Ascending aorta (tissue), 2 donors: ENCODE measurements at regions not wholly inside any gene's neighbourhood (a gene's known extent, or its start where the extent isn't known, plus 50 kb on each side); places are given as distances from the start of the nearest gene placed in this dataset.

ENCODE experiments used
- DNase-seq, 2 donors: peaks; one replicate each; pipeline ENCODE4 v3.0.0-alpha.2; 2019; ENCODE audit warnings: low spot score in 2 of 2
- H3K27ac ChIP-seq, 2 donors: fragments of 200-600 bp; sonication (generic); one replicate each; pipeline ENCODE4 v1.5.1; 2016 to 2017; ENCODE audit warnings: mild to moderate bottlenecking in 1 of 2
- H3K27me3 ChIP-seq: fragments of 200-600 bp; sonication (generic); one replicate; pipeline ENCODE4 v1.5.1; 2017
- H3K36me3 ChIP-seq, 2 donors: fragments of 200-600 bp; sonication (generic); one replicate each; pipeline ENCODE4 v1.5.1; 2016
- H3K4me1 ChIP-seq, 2 donors: fragments of 200-600 bp; sonication (generic); one replicate each; pipeline ENCODE4 v1.5.1; 2016 to 2017; ENCODE audit warnings: mild to moderate bottlenecking in 1 of 2
- H3K4me3 ChIP-seq, 2 donors: fragments of 200-600 bp; sonication (generic); one replicate each; pipeline ENCODE4 v1.5.1; 2016 to 2017; ENCODE audit warnings: mild to moderate bottlenecking in 1 of 2
- H3K9me3 ChIP-seq, 2 donors: fragments of 200-600 bp; sonication (generic); one replicate each; pipeline ENCODE4 v1.5.1; 2016
- intact Hi-C: fragments of 100-400 bp; cut with DNase I; formaldehyde crosslinking; loops from one replicate; pipeline ENCODE4 v1.15.1; 2023
- TF ChIP-seq, protein P1 (sequence below), 3 experiments: fragments of 200-600 bp in 2 of 3; fragments of 450-650 bp in 1 of 3; sonication (generic) in 2 of 3; IDR thresholded peaks; one replicate each; pipeline ENCODE4 v1.5.1; 2016 to 2019; ENCODE audit warnings: antibody characterized with exemption in 3 of 3, mild to moderate bottlenecking in 1 of 3, moderate library complexity in 1 of 3

- H3K27me3 ChIP-seq: no peaks in the 10 kb centered on the region
- TF ChIP-seq, protein P1, sequence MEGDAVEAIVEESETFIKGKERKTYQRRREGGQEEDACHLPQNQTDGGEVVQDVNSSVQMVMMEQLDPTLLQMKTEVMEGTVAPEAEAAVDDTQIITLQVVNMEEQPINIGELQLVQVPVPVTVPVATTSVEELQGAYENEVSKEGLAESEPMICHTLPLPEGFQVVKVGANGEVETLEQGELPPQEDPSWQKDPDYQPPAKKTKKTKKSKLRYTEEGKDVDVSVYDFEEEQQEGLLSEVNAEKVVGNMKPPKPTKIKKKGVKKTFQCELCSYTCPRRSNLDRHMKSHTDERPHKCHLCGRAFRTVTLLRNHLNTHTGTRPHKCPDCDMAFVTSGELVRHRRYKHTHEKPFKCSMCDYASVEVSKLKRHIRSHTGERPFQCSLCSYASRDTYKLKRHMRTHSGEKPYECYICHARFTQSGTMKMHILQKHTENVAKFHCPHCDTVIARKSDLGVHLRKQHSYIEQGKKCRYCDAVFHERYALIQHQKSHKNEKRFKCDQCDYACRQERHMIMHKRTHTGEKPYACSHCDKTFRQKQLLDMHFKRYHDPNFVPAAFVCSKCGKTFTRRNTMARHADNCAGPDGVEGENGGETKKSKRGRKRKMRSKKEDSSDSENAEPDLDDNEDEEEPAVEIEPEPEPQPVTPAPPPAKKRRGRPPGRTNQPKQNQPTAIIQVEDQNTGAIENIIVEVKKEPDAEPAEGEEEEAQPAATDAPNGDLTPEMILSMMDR (IDR thresholded peaks at IDR 0.05): no peak
- intact Hi-C loops: no loop called here
Measured at GRCh38 chr9:78680196-78680595, 383.3 kb downstream of the PSAT1 start.

DNA sequence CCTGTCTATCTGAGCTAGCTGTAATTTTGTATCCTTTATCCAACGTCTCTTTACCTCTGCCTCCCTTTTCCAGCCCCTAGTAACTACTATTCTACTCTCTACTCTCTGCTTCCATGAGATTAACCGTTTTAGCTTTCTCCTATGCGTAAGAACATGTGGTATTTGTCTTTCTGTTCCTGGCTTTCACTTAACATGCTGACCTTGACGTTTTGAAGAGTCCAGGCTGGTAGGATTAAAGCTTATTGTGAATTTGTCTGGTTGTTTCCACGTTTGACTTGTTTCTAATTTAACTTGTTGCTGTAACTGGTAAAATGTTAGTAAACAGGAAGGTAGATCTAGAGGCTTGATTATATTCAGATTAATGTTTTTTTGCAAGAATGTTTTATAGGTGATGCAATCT, 385.3 kb downstream of the PSAT1 start:
- Histone ChIP-seq H3K27ac (no peak overlapping the region), H3K4me3 (no peak overlapping the region), H3K4me1 (no peaks in the 10 kb centered on the region), H3K36me3 (no peaks in the 10 kb centered on the region), H3K27me3 (no peaks in the 10 kb centered on the region), H3K9me3 (no peaks in the 10 kb centered on the region)
- intact Hi-C loops: no loop called here
- DNase-seq: no peak
- TF ChIP-seq, protein P1 (IDR thresholded peaks at IDR 0.05): no peak

More at GRCh38 chr9:78680196-78680595, 383.3 kb downstream of the PSAT1 start:
- no peaks in the 10 kb centered on the region for H3K36me3 ChIP-seq
- no peaks in the 10 kb centered on the region for H3K9me3 ChIP-seq
- no peaks in the 10 kb centered on the region for H3K4me1 ChIP-seq
- no peak for DNase-seq
- no peak overlapping the region for H3K27ac ChIP-seq
- no peak overlapping the region for H3K4me3 ChIP-seq

GRCh38 chr9:78685471-78685870, 388.5 kb downstream of the PSAT1 start:
- TF ChIP-seq, protein P1 (IDR thresholded peaks at IDR 0.05): no peak
- H3K27me3 ChIP-seq: no peaks in the 10 kb centered on the region
- intact Hi-C loops: no loop called here
- H3K27ac ChIP-seq: no peak overlapping the region
- H3K36me3 ChIP-seq: no peaks in the 10 kb centered on the region
- DNase-seq: no peak
- no peak overlapping the region for H3K4me3 ChIP-seq
- no peaks in the 10 kb centered on the region for H3K4me1 ChIP-seq
- H3K9me3 ChIP-seq: no peaks in the 10 kb centered on the region

DNA sequence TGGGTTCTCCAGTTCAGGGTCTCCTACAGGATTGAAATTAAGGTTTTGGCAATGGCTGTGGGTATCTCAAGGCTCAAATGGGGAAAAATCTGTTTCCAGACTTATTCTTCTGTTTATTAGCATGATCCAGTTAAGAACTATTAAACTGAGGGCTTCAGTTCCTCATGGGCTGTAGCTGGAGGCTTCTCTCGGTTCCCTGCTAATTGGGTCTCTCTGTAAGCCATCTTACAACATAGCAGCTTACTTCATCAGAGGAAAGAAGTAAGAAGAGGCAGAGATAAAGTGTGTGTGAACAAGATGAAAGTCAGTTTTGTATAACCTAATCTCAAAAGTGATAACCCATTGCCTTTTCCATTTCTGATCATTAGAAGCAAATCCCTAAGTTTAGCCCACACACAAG, 391.9 kb downstream of the PSAT1 start:
- intact Hi-C loops: no loop called here
- H3K27me3 ChIP-seq: no peaks in the 10 kb centered on the region
- no peak overlapping the region for H3K4me3 ChIP-seq
- no peaks in the 10 kb centered on the region for H3K9me3 ChIP-seq
- TF ChIP-seq, protein P1 (IDR thresholded peaks at IDR 0.05): no peak
- no peak for DNase-seq
- no peak overlapping the region for H3K27ac ChIP-seq
- no peaks in the 10 kb centered on the region for H3K4me1 ChIP-seq
- no peaks in the 10 kb centered on the region for H3K36me3 ChIP-seq

DNA sequence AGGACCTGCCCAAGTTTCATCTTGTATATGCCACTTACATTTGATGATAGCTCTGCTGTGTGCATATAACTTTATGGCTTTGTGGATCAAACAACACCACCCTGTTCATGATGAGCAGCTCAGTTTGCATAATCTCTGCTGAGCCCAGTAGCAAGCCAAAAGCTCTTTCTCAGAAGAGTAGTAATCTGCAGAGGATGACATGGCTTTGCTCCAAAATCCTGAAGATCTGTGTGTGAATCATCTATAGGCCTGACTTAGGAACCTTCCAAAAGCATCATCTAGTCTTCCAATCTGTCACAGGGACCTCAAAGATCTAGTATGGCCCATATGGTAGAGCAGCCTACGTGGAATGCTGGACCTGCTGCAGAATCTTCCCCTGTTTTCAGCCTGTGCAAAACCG, 394.6 kb downstream of the PSAT1 start:
- H3K4me1 ChIP-seq: no peaks in the 10 kb centered on the region
- intact Hi-C loops: no loop called here
- H3K36me3 ChIP-seq: no peaks in the 10 kb centered on the region
- no peak for DNase-seq
- no peaks in the 10 kb centered on the region for H3K27me3 ChIP-seq
- TF ChIP-seq, protein P1 (IDR thresholded peaks at IDR 0.05): no peak
- H3K27ac ChIP-seq: no peak overlapping the region
- no peaks in the 10 kb centered on the region for H3K9me3 ChIP-seq
- H3K4me3 ChIP-seq: no peak overlapping the region

DNA sequence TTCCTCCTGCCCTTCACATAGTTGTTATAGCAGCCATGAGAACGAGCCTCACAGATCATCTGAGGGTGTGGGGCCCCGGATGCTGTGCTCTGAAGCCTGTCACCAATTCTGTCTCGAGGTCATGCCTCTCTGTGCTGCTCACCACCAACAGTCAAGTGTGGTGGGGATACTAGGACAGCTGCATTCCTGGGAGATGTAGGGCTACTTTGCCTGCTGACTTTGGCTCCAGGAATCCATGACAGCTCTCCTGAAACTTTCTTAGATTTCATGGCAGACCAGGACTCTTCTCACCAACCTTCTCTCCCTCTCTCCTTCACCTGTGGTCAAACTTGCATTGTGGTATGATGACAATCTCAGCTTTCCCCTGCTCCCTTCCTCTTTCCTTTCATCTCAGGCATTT, 395.9 kb downstream of the PSAT1 start:
- no peak for DNase-seq
- Histone ChIP-seq H3K27me3 (no peaks in the 10 kb centered on the region), H3K4me3 (no peak overlapping the region), H3K36me3 (no peaks in the 10 kb centered on the region), H3K9me3 (no peaks in the 10 kb centered on the region), H3K27ac (no peak overlapping the region), H3K4me1 (no peaks in the 10 kb centered on the region)
- intact Hi-C loops: no loop called here
- TF ChIP-seq, protein P1 (IDR thresholded peaks at IDR 0.05): no peak
